Endodermal cell (in vitro differentiated cells): ENCODE measurements at regions not wholly inside any gene's neighbourhood (a gene's known extent, or its start where the extent isn't known, plus 50 kb on each side); places are given as distances from the start of the nearest gene placed in this dataset.
"Not testable (repeated sequence)": the region's sequence is repeated elsewhere in the genome, so short reads cannot be mapped to it uniquely, and the experiment has no call there.

Experiments used
- DNase-seq: peaks from one replicate; pipeline ENCODE4 v3.0.0-alpha.2; 2017
- H3K27ac ChIP-seq: 2 replicates; pipeline ENCODE4 v1.5.1; 2013; ENCODE audit warnings: mild to moderate bottlenecking, low read depth, low read length, moderate library complexity
- H3K27me3 ChIP-seq: 2 replicates; pipeline ENCODE4 v1.6.1; 2013; ENCODE audit warnings: mild to moderate bottlenecking, low read length, moderate library complexity; ENCODE audit not compliant: insufficient read depth, control insufficient read depth, poor library complexity, severe bottlenecking
- H3K36me3 ChIP-seq: 2 replicates; pipeline ENCODE4 v1.7.0; 2013; ENCODE audit warnings: mild to moderate bottlenecking, low read length, moderate library complexity; ENCODE audit not compliant: control insufficient read depth, insufficient read depth
- H3K4me1 ChIP-seq: one replicate; pipeline ENCODE4 v1.7.0; 2013; ENCODE audit warnings: low read length; ENCODE audit not compliant: control insufficient read depth, insufficient read depth
- H3K4me3 ChIP-seq: 2 replicates; pipeline ENCODE4 v1.5.1; 2013; ENCODE audit warnings: mild to moderate bottlenecking, low read length, moderate library complexity
- H3K9ac ChIP-seq: 2 replicates; pipeline ENCODE4 v1.6.1; 2013; ENCODE audit warnings: mild to moderate bottlenecking, low read length, moderate library complexity; ENCODE audit not compliant: poor library complexity, severe bottlenecking; ENCODE audit errors: extremely low read depth
- H3K9me3 ChIP-seq: 2 replicates; pipeline ENCODE4 v1.6.1; 2013; ENCODE audit warnings: mild to moderate bottlenecking, low read length, moderate library complexity; ENCODE audit not compliant: control insufficient read depth
- H3K27ac Mint-ChIP-seq: 2 replicates; pipeline ENCODE4 v1.8.0; 2020; ENCODE audit warnings: mixed read lengths
- H3K27me3 Mint-ChIP-seq: 2 replicates; pipeline ENCODE4 v1.8.0; 2021; ENCODE audit warnings: mild to moderate bottlenecking, mixed read lengths; ENCODE audit not compliant: insufficient read depth
- H3K36me3 Mint-ChIP-seq: 2 replicates; pipeline ENCODE4 v1.8.0; 2020; ENCODE audit warnings: low read depth, mixed read lengths
- H3K4me1 Mint-ChIP-seq: 2 replicates; pipeline ENCODE4 v1.8.0; 2020; ENCODE audit warnings: mixed read lengths
- H3K4me3 Mint-ChIP-seq: 2 replicates; pipeline ENCODE4 v1.8.0; 2020; ENCODE audit warnings: mild to moderate bottlenecking, moderate library complexity, mixed read lengths
- H3K9me3 Mint-ChIP-seq: 2 replicates; pipeline ENCODE4 v1.8.0; 2020; ENCODE audit warnings: mild to moderate bottlenecking, mixed read lengths
- WGBS, 2 experiments: methylation state at CpG; one replicate each; pipeline versions ENCODE4 v1.1.5 to v1.1.7; 2013; ENCODE audit warnings: missing lambda C conversion rate in 2 of 2, mixed read lengths in 1 of 2; ENCODE audit not compliant: insufficient coverage in 1 of 2, insufficient read length in 1 of 2; 5-methylcytosine and 5-hydroxymethylcytosine counted together
- TF ChIP-seq, protein P1 (sequence below): fragments of 200-600 bp; sonication (generic); conservative IDR thresholded peaks from 2 replicates; pipeline ENCODE4 v1.5.0; 2021; ENCODE audit warnings: antibody characterized with exemption, mild to moderate bottlenecking

DNA sequence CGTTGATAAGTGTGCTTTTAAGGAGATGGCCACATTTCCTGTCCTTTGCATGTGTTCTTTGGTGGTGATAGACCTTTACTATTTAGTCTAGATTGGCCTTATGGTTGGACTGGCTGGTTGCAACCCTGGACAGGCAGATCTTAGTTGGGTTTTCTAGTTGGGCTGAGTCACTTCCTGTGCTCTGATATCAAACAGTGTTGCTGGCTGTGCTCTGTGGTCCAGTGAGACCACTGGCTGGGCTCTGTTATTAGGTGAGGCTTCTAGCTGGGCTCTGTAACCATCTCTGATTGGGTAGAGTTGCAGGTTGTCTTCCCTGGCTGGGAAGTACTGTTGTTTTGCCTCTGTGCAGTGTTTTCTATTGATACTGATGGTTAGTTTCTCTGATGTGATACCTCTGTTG lies 432.5 kb downstream of the LRRC70 start:
- Mint-ChIP-seq H3K36me3 (peaks cover 2% of the 10 kb centered on the region), H3K9me3 (peaks cover 27% of the 10 kb centered on the region), H3K4me1 (no peaks in the 10 kb centered on the region), H3K4me3 (no peak overlapping the region), H3K27ac (no peak overlapping the region), H3K27me3 (no peaks in the 10 kb centered on the region)
- peaks cover 15% of the 10 kb centered on the region for H3K9me3 ChIP-seq
- H3K27me3 ChIP-seq = no peaks in the 10 kb centered on the region
- H3K36me3 ChIP-seq = no peaks in the 10 kb centered on the region
- no peak overlapping the region for H3K9ac ChIP-seq
- 97% methylated on average over 1 of the region's 1 CpG; no CpG with 5 or more reads in 1 of the 2 experiments for WGBS, 2 experiments
- no peak overlapping the region for H3K4me3 ChIP-seq
- TF ChIP-seq, protein P1, sequence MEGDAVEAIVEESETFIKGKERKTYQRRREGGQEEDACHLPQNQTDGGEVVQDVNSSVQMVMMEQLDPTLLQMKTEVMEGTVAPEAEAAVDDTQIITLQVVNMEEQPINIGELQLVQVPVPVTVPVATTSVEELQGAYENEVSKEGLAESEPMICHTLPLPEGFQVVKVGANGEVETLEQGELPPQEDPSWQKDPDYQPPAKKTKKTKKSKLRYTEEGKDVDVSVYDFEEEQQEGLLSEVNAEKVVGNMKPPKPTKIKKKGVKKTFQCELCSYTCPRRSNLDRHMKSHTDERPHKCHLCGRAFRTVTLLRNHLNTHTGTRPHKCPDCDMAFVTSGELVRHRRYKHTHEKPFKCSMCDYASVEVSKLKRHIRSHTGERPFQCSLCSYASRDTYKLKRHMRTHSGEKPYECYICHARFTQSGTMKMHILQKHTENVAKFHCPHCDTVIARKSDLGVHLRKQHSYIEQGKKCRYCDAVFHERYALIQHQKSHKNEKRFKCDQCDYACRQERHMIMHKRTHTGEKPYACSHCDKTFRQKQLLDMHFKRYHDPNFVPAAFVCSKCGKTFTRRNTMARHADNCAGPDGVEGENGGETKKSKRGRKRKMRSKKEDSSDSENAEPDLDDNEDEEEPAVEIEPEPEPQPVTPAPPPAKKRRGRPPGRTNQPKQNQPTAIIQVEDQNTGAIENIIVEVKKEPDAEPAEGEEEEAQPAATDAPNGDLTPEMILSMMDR = no peak
- DNase-seq = no peak
- no peaks in the 10 kb centered on the region for H3K4me1 ChIP-seq
- no peak overlapping the region for H3K27ac ChIP-seq

DNA sequence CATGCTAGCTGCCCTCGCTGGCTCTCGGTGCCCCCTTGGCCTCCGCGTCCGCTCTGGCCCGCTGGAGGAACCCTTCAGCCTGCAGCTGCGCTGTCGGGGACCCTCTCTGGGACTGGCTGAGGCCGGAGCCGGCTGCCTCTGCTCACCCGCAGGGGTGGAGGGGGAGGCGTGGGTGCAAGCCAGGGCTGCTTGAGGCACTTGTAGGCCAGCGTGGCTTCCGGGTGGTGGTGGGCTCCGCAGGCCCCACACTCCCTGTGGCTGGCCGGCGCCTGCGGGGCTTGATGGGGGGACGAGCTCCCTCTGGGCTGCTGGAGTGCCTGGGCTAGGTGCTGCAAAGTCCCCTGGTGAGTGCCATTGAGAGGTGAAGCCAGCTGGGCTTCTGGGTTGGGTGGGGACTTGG lies 429.6 kb downstream of the LRRC70 start:
- Histone ChIP-seq H3K27ac (no peak overlapping the region), H3K36me3 (no peaks in the 10 kb centered on the region), H3K9me3 (peaks cover 25% of the 10 kb centered on the region), H3K4me3 (no peak overlapping the region), H3K9ac (no peak overlapping the region), H3K4me1 (no peaks in the 10 kb centered on the region), H3K27me3 (no peaks in the 10 kb centered on the region)
- WGBS, 2 experiments = 94% methylated on average over 8 to 19 of the region's 19 CpGs
- no peak overlapping the region for H3K4me3 Mint-ChIP-seq
- H3K27me3 Mint-ChIP-seq = no peaks in the 10 kb centered on the region
- no peak overlapping the region for H3K27ac Mint-ChIP-seq
- no peaks in the 10 kb centered on the region for H3K4me1 Mint-ChIP-seq
- peaks cover 39% of the 10 kb centered on the region for H3K9me3 Mint-ChIP-seq
- TF ChIP-seq, protein P1 = no peak
- H3K36me3 Mint-ChIP-seq = peaks cover 2% of the 10 kb centered on the region
- no peak for DNase-seq

DNA sequence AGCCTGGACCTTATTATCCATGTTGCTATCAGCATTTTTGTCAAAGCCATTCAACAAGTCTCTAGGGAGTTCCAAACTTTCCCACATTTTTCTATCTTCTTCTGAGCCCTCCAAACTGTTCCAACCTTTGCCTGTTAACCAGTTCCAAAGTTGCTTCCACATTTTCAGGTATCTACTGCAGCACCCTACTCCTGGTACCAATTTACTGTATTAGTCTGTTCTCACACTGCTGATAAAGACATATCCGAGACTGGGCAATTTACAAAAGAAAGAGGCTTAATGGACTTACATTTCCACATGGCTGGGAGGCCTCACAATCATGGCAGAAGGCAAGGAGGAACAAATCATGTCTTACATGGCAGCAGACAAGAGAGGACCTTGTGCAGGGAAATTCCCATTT lies 416.2 kb downstream of the LRRC70 start:
- not testable (repeated sequence) for H3K36me3 ChIP-seq, DNase-seq, H3K9ac ChIP-seq, H3K27me3 ChIP-seq, H3K4me1 Mint-ChIP-seq, H3K4me1 ChIP-seq, H3K4me3 ChIP-seq, H3K27me3 Mint-ChIP-seq, H3K4me3 Mint-ChIP-seq, H3K27ac ChIP-seq, H3K27ac Mint-ChIP-seq
- H3K36me3 Mint-ChIP-seq = peaks cover 10% of the 10 kb centered on the region
- peaks cover 43% of the 10 kb centered on the region for H3K9me3 ChIP-seq
- H3K9me3 Mint-ChIP-seq = peaks cover 48% of the 10 kb centered on the region
- WGBS, 2 experiments = 86 to 88% methylated on average over 1 of the region's 1 CpG

DNA sequence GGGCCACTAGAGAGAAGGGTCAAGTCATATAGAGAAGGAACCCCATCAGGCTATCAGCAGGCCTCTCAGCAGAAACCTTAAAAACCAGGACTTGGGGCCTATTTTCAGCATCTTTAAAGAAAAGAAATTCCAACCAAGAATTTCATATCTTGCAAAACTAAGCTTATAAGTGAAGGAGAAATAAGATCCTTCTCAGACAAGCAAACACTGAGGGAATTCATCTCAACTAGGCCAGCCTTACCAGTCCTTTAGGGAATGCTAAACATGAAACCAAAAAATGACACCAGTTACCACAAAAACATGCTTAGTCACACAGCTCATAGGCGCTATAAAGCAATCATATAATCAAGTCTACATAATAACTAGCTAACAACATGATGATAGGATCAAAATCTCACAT lies 407.1 kb downstream of the LRRC70 start:
- TF ChIP-seq, protein P1 = no peak
- Histone ChIP-seq H3K4me3 (no peak overlapping the region), H3K4me1 (peaks cover 4% of the 10 kb centered on the region), H3K9ac (no peak overlapping the region), H3K9me3 (peaks cover 54% of the 10 kb centered on the region), H3K36me3 (no peaks in the 10 kb centered on the region), H3K27me3 (no peaks in the 10 kb centered on the region), H3K27ac (no peak overlapping the region)
- Mint-ChIP-seq H3K27ac (no peak overlapping the region), H3K9me3 (peaks cover 47% of the 10 kb centered on the region), H3K4me3 (no peak overlapping the region), H3K27me3 (no peaks in the 10 kb centered on the region), H3K4me1 (peaks cover 12% of the 10 kb centered on the region), H3K36me3 (peaks cover 5% of the 10 kb centered on the region)
- 88% methylated on average over 1 of the region's 1 CpG; no CpG with 5 or more reads in 1 of the 2 experiments for WGBS, 2 experiments
- no peak for DNase-seq
